HCT116 (cell line): ENCODE measurements at regions not wholly inside any gene's neighbourhood (a gene's known extent, or its start where the extent isn't known, plus 50 kb on each side); places are given as distances from the start of the nearest gene placed in this dataset.

Source experiments
- ATAC-seq: fragments of 200-7000 bp; cut with Tn5 transposase; 2 replicates; pipeline ENCODE4 v1.9.1; 2020; ENCODE audit warnings: mild to moderate bottlenecking, moderate library complexity
- BruUV-seq: library from RNA; stranded (reverse); fragments of 400-500 nt; replicated peaks from 2 replicates; lab custom pipeline; 2021; lab: Mats Ljungman, UMichigan
- CTCF ChIA-PET: fragments of 300-600 bp; sonication (Branson Sonifier 250); formaldehyde crosslinking; loops from one replicate; lab custom pipeline; 2021; ENCODE audit warnings: antibody characterized with exemption; lab: Charles Lee
- POLR2A ChIA-PET: fragments of 300-600, 350-600 bp; sonication (Branson Sonifier 250); formaldehyde crosslinking; loops from one replicate; lab custom pipeline; 2021; ENCODE audit warnings: antibody characterized with exemption; lab: Charles Lee
- RAD21 ChIA-PET, 2 experiments: fragments of 300-600 bp; sonication (Branson Sonifier 250); formaldehyde crosslinking; loops; one replicate each; lab custom pipeline; 2023; ENCODE audit warnings: low total read pairs in 2 of 2; ENCODE audit not compliant: uncharacterized antibody in 2 of 2, unreplicated experiment in 2 of 2, low non-redundant PET in 1 of 2; lab: Charles Lee
- DNase-seq: peaks from one replicate; pipeline ENCODE4 v3.0.0-alpha.2; 2010; ENCODE audit warnings: low read depth, low spot score
- H2AFZ ChIP-seq: fragments of 200-600 bp; shearing (Covaris generic), sonication (generic); 2 replicates; pipeline ENCODE4 v1.6.1; 2017; ENCODE audit warnings: low read depth, mixed run types, mixed read lengths, antibody characterized with exemption, low read length; ENCODE audit not compliant: poor library complexity, severe bottlenecking
- H3K27ac ChIP-seq: 2 replicates; pipeline ENCODE4 v1.5.1; 2012; ENCODE audit warnings: low read depth, low read length
- H3K27me3 ChIP-seq: fragments of 200-600 bp; sonication (generic); 2 replicates; pipeline ENCODE4 v1.6.1; 2016; ENCODE audit warnings: mixed run types, low read length, mixed read lengths; ENCODE audit not compliant: insufficient read depth
- H3K36me3 ChIP-seq, 2 experiments: fragments of 200-500 bp in 1 of 2; fragments of 200-600 bp in 1 of 2; sonication (Bioruptor generic) in 1 of 2; sonication (generic) in 1 of 2; 2 replicates each; pipeline versions ENCODE4 v1.5.1 to v1.6.1; 2014 to 2016; ENCODE audit warnings: low read length in 2 of 2, inconsistent platforms in 1 of 2, mixed read lengths in 1 of 2, mixed run types in 1 of 2; ENCODE audit not compliant: insufficient read depth in 2 of 2, control insufficient read depth in 1 of 2
- H3K4me1 ChIP-seq, 2 experiments: fragments of 200-600 bp in 1 of 2; sonication (generic) in 1 of 2; 2 replicates each; pipeline versions ENCODE4 v1.5.1 to v1.6.1; 2012 to 2017; ENCODE audit warnings: low read length in 2 of 2, inconsistent platforms in 1 of 2, mild to moderate bottlenecking in 1 of 2, mixed read lengths in 1 of 2, mixed run types in 1 of 2, moderate library complexity in 1 of 2; ENCODE audit not compliant: insufficient read depth in 2 of 2, control insufficient read depth in 1 of 2
- H3K4me2 ChIP-seq: fragments of 200-600 bp; sonication (generic); 2 replicates; pipeline ENCODE4 v1.6.1; 2017; ENCODE audit warnings: mixed run types, low read length, mixed read lengths
- H3K4me3 ChIP-seq, 2 experiments: fragments of 200-600 bp in 1 of 2; sonication (generic) in 1 of 2; replicated peaks in 1 of 2; 2 replicates each; pipeline ENCODE4 v1.5.1; 2011 to 2016; ENCODE audit warnings: low read length in 2 of 2, control low read depth in 1 of 2, low read depth in 1 of 2, mild to moderate bottlenecking in 1 of 2, mixed read lengths in 1 of 2, mixed run types in 1 of 2
- H3K79me2 ChIP-seq: fragments of 200-600 bp; sonication (generic); 2 replicates; pipeline ENCODE4 v1.6.1; 2017; ENCODE audit warnings: mild to moderate bottlenecking, mixed run types, low read length, moderate library complexity, mixed read lengths; ENCODE audit not compliant: insufficient read depth
- H3K9ac ChIP-seq: fragments of 200-600 bp; sonication (generic); 2 replicates; pipeline ENCODE4 v1.6.1; 2016; ENCODE audit warnings: low read length, mixed read lengths
- H3K9me2 ChIP-seq: fragments of 200-600 bp; sonication (generic), shearing (Covaris generic); 2 replicates; pipeline ENCODE4 v1.6.1; 2017; ENCODE audit warnings: mixed run types, mild to moderate bottlenecking, moderate library complexity; ENCODE audit not compliant: insufficient read depth
- H3K9me3 ChIP-seq, 2 experiments: fragments of 200-500 bp in 1 of 2; fragments of 200-600 bp in 1 of 2; sonication (Bioruptor generic) in 1 of 2; sonication (generic) in 1 of 2; 2 replicates each; pipeline ENCODE4 v1.6.1; 2014 to 2017; ENCODE audit warnings: low read length in 2 of 2, mixed read lengths in 2 of 2, inconsistent platforms in 1 of 2, low read depth in 1 of 2, mild to moderate bottlenecking in 1 of 2, mixed run types in 1 of 2, moderate library complexity in 1 of 2; ENCODE audit not compliant: control insufficient read depth in 1 of 2, insufficient read depth in 1 of 2
- H4K20me1 ChIP-seq: fragments of 200-600 bp; sonication (generic), shearing (Covaris generic); 2 replicates; pipeline ENCODE4 v1.6.1; 2017; ENCODE audit warnings: mixed run types, mild to moderate bottlenecking, moderate library complexity; ENCODE audit not compliant: insufficient read depth
- CEBPB ChIP-seq: IDR thresholded peaks from 2 replicates; pipeline ENCODE4 v1.6.1; 2012; ENCODE audit warnings: low read depth
- CTCF ChIP-seq, 3 experiments: fragments of 200-600 bp in 1 of 3; sonication (generic) in 1 of 3; IDR thresholded peaks in 2 of 3; conservative IDR thresholded peaks in 1 of 3; 2 replicates each; pipeline ENCODE4 v1.5.1; 2012 to 2017; ENCODE audit warnings: low read depth in 2 of 3, low read length in 2 of 3, antibody characterized with exemption in 1 of 3, borderline replicate concordance in 1 of 3, control low read depth in 1 of 3, mild to moderate bottlenecking in 1 of 3, mixed read lengths in 1 of 3, mixed run types in 1 of 3, moderate library complexity in 1 of 3; ENCODE audit not compliant: insufficient read depth in 1 of 3
- ELF1 ChIP-seq: IDR thresholded peaks from 2 replicates; pipeline ENCODE4 v1.6.1; 2012; ENCODE audit warnings: low read depth, borderline replicate concordance
- FOSL1 ChIP-seq: IDR thresholded peaks from 2 replicates; pipeline ENCODE4 v1.6.1; 2012; ENCODE audit warnings: low read depth
- POLR2A ChIP-seq: IDR thresholded peaks from 2 replicates; pipeline ENCODE4 v1.7.0; 2011; ENCODE audit warnings: borderline replicate concordance; ENCODE audit not compliant: insufficient read depth, insufficient read length; ENCODE audit errors: extremely low read depth
- POLR2AphosphoS5 ChIP-seq: IDR thresholded peaks from 2 replicates; pipeline ENCODE4 v1.6.1; 2011; ENCODE audit warnings: mild to moderate bottlenecking, low read depth, low read length, moderate library complexity
- RAD21 ChIP-seq: IDR thresholded peaks from 2 replicates; pipeline ENCODE4 v1.6.1; 2012; ENCODE audit warnings: low read depth, mild to moderate bottlenecking
- REST ChIP-seq: IDR thresholded peaks from 2 replicates; pipeline ENCODE4 v1.6.1; 2012; ENCODE audit warnings: low read depth
- SIN3A ChIP-seq: IDR thresholded peaks from 2 replicates; pipeline ENCODE4 v1.6.1; 2012; ENCODE audit warnings: low read depth
- SP1 ChIP-seq: IDR thresholded peaks from 2 replicates; pipeline ENCODE4 v1.6.1; 2012; ENCODE audit warnings: low read depth
- SRF ChIP-seq: IDR thresholded peaks from 2 replicates; pipeline ENCODE4 v1.6.1; 2012; ENCODE audit warnings: low read depth
- TCF7L2 ChIP-seq: IDR thresholded peaks from 2 replicates; pipeline ENCODE4 v1.7.0; 2011; ENCODE audit warnings: borderline replicate concordance, inconsistent platforms; ENCODE audit not compliant: insufficient read depth, insufficient read length; ENCODE audit errors: extremely low read depth
- ZBTB33 ChIP-seq: IDR thresholded peaks from 2 replicates; pipeline ENCODE4 v1.6.1; 2011; ENCODE audit warnings: mild to moderate bottlenecking, low read length, moderate library complexity; ENCODE audit not compliant: insufficient replicate concordance; ENCODE audit errors: extremely low read depth
- ZNF274 ChIP-seq: fragments of 200-500 bp; sonication (Bioruptor generic); IDR thresholded peaks from 2 replicates; pipeline ENCODE4 v1.6.1; 2014; ENCODE audit warnings: mild to moderate bottlenecking, low read depth, low read length, inconsistent platforms
- intact Hi-C: fragments of 100-400 bp; cut with micrococcal nuclease; formaldehyde crosslinking; loops from 2 replicates; pipeline ENCODE4 v1.10.0; 2022

GRCh38 chr2:236991874-236992273, 93.8 kb upstream of the COPS8 start (continued):
- TF ChIP-seq REST (no peak), FOSL1 (no peak), SP1 (no peak), CTCF (IDR thresholded peaks at IDR 0.05 in 2 of 3, conservative IDR thresholded peaks at IDR 0.05 in 1 of 3; ENCODE audit: borderline replicate concordance in 1 of 3, insufficient read depth in 1 of 3, low read depth in 2 of 3, low read length in 2 of 3) (no peak), CEBPB (no peak), RAD21 (no peak), POLR2A (no peak), SIN3A (no peak), TCF7L2 (no peak)

GRCh38 chr2:236993286-236993685, 92.4 kb upstream of the COPS8 start:
- Histone ChIP-seq H3K4me2 (no peak overlapping the region), H2AFZ (no peak overlapping the region), H3K27ac (no peak overlapping the region), H3K4me3 (no peak overlapping the region), H3K79me2 (no peaks in the 10 kb centered on the region), H3K4me1 (no peaks in the 10 kb centered on the region), H3K9me3 (no peaks in the 10 kb centered on the region), H4K20me1 (no peaks in the 10 kb centered on the region), H3K27me3 (peaks cover 88% of the 10 kb centered on the region), H3K9ac (no peak overlapping the region), H3K9me2 (no peaks in the 10 kb centered on the region), H3K36me3 (no peaks in the 10 kb centered on the region)
- CTCF ChIA-PET, result no interaction called here
- ATAC-seq (no peak), DNase-seq (no peak)
- RAD21 ChIA-PET, result no interaction called here
- POLR2A ChIA-PET, result no interaction called here
- intact Hi-C loops, result no loop called here
- BruUV-seq, result no TSS peak
- TF ChIP-seq ELF1, result no peak
- TF ChIP-seq SIN3A, result no peak
- TF ChIP-seq FOSL1, result no peak
- no peak for TF ChIP-seq POLR2AphosphoS5
- no peak for TF ChIP-seq TCF7L2
- TF ChIP-seq ZNF274, result no peak
- TF ChIP-seq ZBTB33, result no peak
- TF ChIP-seq REST, result no peak
- TF ChIP-seq SRF, result no peak
